ENCODE measurements at regions not wholly inside any gene's neighbourhood (a gene's known extent, or its start where the extent isn't known, plus 50 kb on each side); places are given as distances from the start of the nearest gene placed in this dataset.

GRCh38 chr11:130580372-130580771 is 131.9 kb downstream of the ADAMTS15 start:
- no peak overlapping the region for H3K27ac ChIP-seq

GRCh38 chr11:130580891-130581492 is 132.5 kb downstream of the ADAMTS15 start:
- no peak overlapping the region for H3K27ac ChIP-seq
- no peak for TF ChIP-seq ZFX (IDR thresholded peaks at IDR 0.05)
- no peak for TF ChIP-seq CTCF (conservative IDR thresholded peaks at IDR 0.05)

More at GRCh38 chr11:130580372-130580771, 131.9 kb downstream of the ADAMTS15 start:
- TF ChIP-seq ZFX (IDR thresholded peaks at IDR 0.05) (no peak), CTCF (conservative IDR thresholded peaks at IDR 0.05) (no peak)

- H3K27ac ChIP-seq, result no peak overlapping the region
- TF ChIP-seq CTCF (conservative IDR thresholded peaks at IDR 0.05), result no peak
- TF ChIP-seq ZFX (IDR thresholded peaks at IDR 0.05), result no peak
Observed at GRCh38 chr11:130581646-130582045, 133.2 kb downstream of the ADAMTS15 start.

- no peak overlapping the region for H3K27ac ChIP-seq
Observed at GRCh38 chr11:130582176-130582575, 133.7 kb downstream of the ADAMTS15 start.

GRCh38 chr11:130582981-130583380 is 134.5 kb downstream of the ADAMTS15 start:
- TF ChIP-seq ZFX (IDR thresholded peaks at IDR 0.05), result no peak
- no peak for TF ChIP-seq CTCF (conservative IDR thresholded peaks at IDR 0.05)
- H3K27ac ChIP-seq, result no peak overlapping the region

More at GRCh38 chr11:130582176-130582575, 133.7 kb downstream of the ADAMTS15 start:
- TF ChIP-seq CTCF (conservative IDR thresholded peaks at IDR 0.05), result no peak
- no peak for TF ChIP-seq ZFX (IDR thresholded peaks at IDR 0.05)

GRCh38 chr11:130583801-130584211 is 135.4 kb downstream of the ADAMTS15 start:
- H3K27ac ChIP-seq, result no peak overlapping the region

GRCh38 chr11:130585545-130585944 is 137.1 kb downstream of the ADAMTS15 start:
- H3K27ac ChIP-seq, result no peak overlapping the region
- TF ChIP-seq CTCF (conservative IDR thresholded peaks at IDR 0.05), result no peak
- no peak for TF ChIP-seq ZFX (IDR thresholded peaks at IDR 0.05)

More at GRCh38 chr11:130583801-130584211, 135.4 kb downstream of the ADAMTS15 start:
- TF ChIP-seq ZFX (IDR thresholded peaks at IDR 0.05), result no peak
- TF ChIP-seq CTCF (conservative IDR thresholded peaks at IDR 0.05), result no peak

Data from C4-2B (cell line).